GM12878 (cell line): ENCODE measurements at regions not wholly inside any gene's neighbourhood (a gene's known extent, or its start where the extent isn't known, plus 50 kb on each side); places are given as distances from the start of the nearest gene placed in this dataset.

Experiments
- ATAC-seq: fragments of 200-7000 bp; cut with Tn5 transposase; 3 replicates; pipeline ENCODE4 v1.9.1; 2020; ENCODE audit warnings: mild to moderate bottlenecking, moderate library complexity
- BruUV-seq: library from RNA; stranded (reverse); fragments of 400-500 nt; replicated peaks from 2 replicates; lab custom pipeline; 2021; lab: Mats Ljungman, UMichigan
- CTCF ChIA-PET: fragments of 300-600 bp; sonication (Branson Sonifier 250); formaldehyde crosslinking; extraction: SDS; loops from one replicate; lab custom pipeline; 2021; ENCODE audit warnings: inconsistent platforms; lab: Yijun Ruan, JAX
- POLR2A ChIA-PET: fragments of 350-600 bp; formaldehyde crosslinking; extraction: SDS; loops from one replicate; lab custom pipeline; 2021; ENCODE audit warnings: inconsistent platforms; lab: Charles Lee
- RAD21 ChIA-PET: fragments of 300-600 bp; sonication (Branson Sonifier 250); formaldehyde crosslinking; loops from one replicate; lab custom pipeline; 2023; ENCODE audit warnings: antibody characterized with exemption; ENCODE audit not compliant: unreplicated experiment; lab: Charles Lee
- SMC1A ChIA-PET: fragments of 300-600 bp; sonication (Branson Sonifier 250); formaldehyde crosslinking; loops from one replicate; lab custom pipeline; 2023; ENCODE audit not compliant: unreplicated experiment, uncharacterized antibody; lab: Charles Lee
- DNase-seq: peaks from one replicate; pipeline ENCODE4 v3.0.0-alpha.2; 2011; ENCODE audit warnings: low read depth, low spot score
- FAIRE-seq: peaks from 3 replicates; lab custom pipeline; 2011; peaks lifted over from hg19 to GRCh38; lab: Jason Lieb, UNC
- H2AFZ ChIP-seq: 2 replicates; pipeline ENCODE4 v1.6.0; 2011; ENCODE audit warnings: low read depth, low read length, control low read depth; ENCODE audit not compliant: control insufficient read depth
- H3K27ac ChIP-seq: 2 replicates; pipeline ENCODE4 v1.5.1; 2011; ENCODE audit warnings: control low read depth; ENCODE audit not compliant: control insufficient read depth, insufficient read depth
- H3K27me3 ChIP-seq, 2 experiments: replicated peaks in 1 of 2; 2 replicates each; pipeline versions ENCODE4 v1.6.0 to v1.6.1; 2011; ENCODE audit warnings: low read length in 1 of 2; ENCODE audit not compliant: control insufficient read depth in 2 of 2, insufficient read depth in 2 of 2
- H3K36me3 ChIP-seq, 2 experiments: 2 replicates each; pipeline ENCODE4 v1.5.1; 2011; ENCODE audit warnings: low read length in 1 of 2; ENCODE audit not compliant: control insufficient read depth in 2 of 2, insufficient read depth in 2 of 2
- H3K4me1 ChIP-seq: 2 replicates; pipeline ENCODE4 v1.6.1; 2011; ENCODE audit warnings: mild to moderate bottlenecking, low read length, moderate library complexity, mixed read lengths; ENCODE audit not compliant: control insufficient read depth, insufficient read depth
- H3K4me2 ChIP-seq: 2 replicates; pipeline ENCODE4 v1.6.0; 2011; ENCODE audit warnings: control low read depth; ENCODE audit not compliant: control insufficient read depth, insufficient read depth
- H3K4me3 ChIP-seq: fragments of 200-600 bp; sonication (generic); 2 replicates; pipeline ENCODE4 v1.5.1; 2016
- H3K79me2 ChIP-seq: 2 replicates; pipeline ENCODE4 v1.6.0; 2011; ENCODE audit warnings: low read length; ENCODE audit not compliant: control insufficient read depth, insufficient read depth
- H3K9ac ChIP-seq: 2 replicates; pipeline ENCODE4 v1.8.0; 2011; ENCODE audit warnings: low read length, control low read depth, mixed read lengths; ENCODE audit not compliant: control insufficient read depth, insufficient read depth
- H3K9me3 ChIP-seq: replicated peaks from 3 replicates; pipeline ENCODE4 v1.5.1; 2011; ENCODE audit warnings: mild to moderate bottlenecking, low read length; ENCODE audit not compliant: control insufficient read depth, insufficient read depth
- H4K20me1 ChIP-seq: 2 replicates; pipeline ENCODE4 v1.6.0; 2011; ENCODE audit not compliant: control insufficient read depth, insufficient read depth
- ATF2 ChIP-seq: IDR thresholded peaks from 2 replicates; pipeline ENCODE4 v1.6.1; 2012; ENCODE audit warnings: low read length, inconsistent platforms
- IKZF1 ChIP-seq: fragments of 450-650 bp; conservative IDR thresholded peaks from 2 replicates; pipeline ENCODE4 v1.6.1; 2017; ENCODE audit warnings: antibody characterized with exemption, mild to moderate bottlenecking
- JUND ChIP-seq: IDR thresholded peaks from 2 replicates; pipeline ENCODE4 v1.6.1; 2012; ENCODE audit warnings: low read depth, mild to moderate bottlenecking, low read length, improper control_type of control experiment, moderate library complexity
- NFYB ChIP-seq: IDR thresholded peaks from 2 replicates; pipeline ENCODE4 v1.6.1; 2011; ENCODE audit warnings: low read depth, mild to moderate bottlenecking, low read length, improper control_type of control experiment, moderate library complexity; ENCODE audit not compliant: insufficient read depth
- NKRF ChIP-seq: fragments of 450-650 bp; conservative IDR thresholded peaks from 2 replicates; pipeline ENCODE4 v1.6.1; 2017; ENCODE audit warnings: mild to moderate bottlenecking, moderate library complexity
- POLR2A ChIP-seq: IDR thresholded peaks from 2 replicates; pipeline ENCODE4 v1.6.1; 2011; ENCODE audit warnings: low read depth, mild to moderate bottlenecking, low read length
- RAD51 ChIP-seq: fragments of 450-650 bp; IDR thresholded peaks from 2 replicates; pipeline ENCODE4 v1.6.1; 2016; ENCODE audit warnings: moderate library complexity, mild to moderate bottlenecking, inconsistent platforms
- SMARCA5 ChIP-seq: fragments of 450-650 bp; IDR thresholded peaks from 2 replicates; pipeline ENCODE4 v1.6.1; 2017; ENCODE audit warnings: mild to moderate bottlenecking
- SREBF1 ChIP-seq: IDR thresholded peaks from 2 replicates; pipeline ENCODE4 v1.6.1; 2012; ENCODE audit warnings: mild to moderate bottlenecking, low read length
- SREBF2 ChIP-seq: IDR thresholded peaks from 2 replicates; pipeline ENCODE4 v1.6.1; 2012; ENCODE audit warnings: mild to moderate bottlenecking, low read length
- ZNF207 ChIP-seq: fragments of 450-650 bp; IDR thresholded peaks from 2 replicates; pipeline ENCODE4 v1.6.1; 2014; ENCODE audit warnings: antibody characterized with exemption, mild to moderate bottlenecking, borderline replicate concordance
- ZNF384 ChIP-seq: IDR thresholded peaks from 2 replicates; pipeline ENCODE4 v1.6.1; 2012; ENCODE audit warnings: low read depth, mild to moderate bottlenecking, low read length, improper control_type of control experiment, borderline replicate concordance
- WGBS: methylation state at CpG from one replicate; pipeline ENCODE4 v1.1.6; 2016; ENCODE audit warnings: low lambda C conversion rate; ENCODE audit not compliant: insufficient replicate concordance, insufficient coverage; ENCODE audit errors: missing lambda C conversion rate; 5-methylcytosine and 5-hydroxymethylcytosine counted together
- in situ Hi-C: fragments of 300-500 bp; cut with MboI; formaldehyde crosslinking; loops from 9 replicates; pipeline ENCODE4 v1.14.3; 2018; ENCODE audit warnings: mixed read lengths
- intact Hi-C: fragments of 100-400 bp; cut with micrococcal nuclease; formaldehyde crosslinking; loops from one replicate; pipeline ENCODE4 v1.14.2; 2022; ENCODE audit not compliant: unreplicated experiment
- TF ChIP-seq, protein P1 (sequence below): IDR thresholded peaks from 2 replicates; pipeline ENCODE4 v1.6.1; 2011; ENCODE audit warnings: low read depth, low read length, improper control_type of control experiment, borderline replicate concordance

DNA sequence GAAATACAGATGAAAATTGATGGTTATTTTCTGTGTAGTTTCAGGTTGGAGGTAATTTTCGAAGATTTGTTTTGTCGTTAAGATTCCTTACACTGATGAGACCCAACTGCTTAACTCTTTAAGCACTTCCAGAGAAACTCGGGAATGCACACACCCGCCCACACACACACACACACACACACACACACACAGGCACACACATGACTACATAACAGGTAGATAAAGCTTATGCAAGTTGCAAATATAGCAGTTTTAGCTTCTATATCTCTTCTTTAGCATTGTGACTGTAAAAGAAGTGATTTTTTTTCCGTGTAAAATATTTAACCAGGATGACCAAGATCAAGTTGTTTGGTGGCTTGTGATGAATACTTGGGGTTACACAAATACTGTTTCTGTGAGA lies 294.9 kb upstream of the NR2F2 start:
- SMC1A ChIA-PET, result interaction anchor here (0.8 to 4.0 kb wide), 15 partner anchors 13 to 776 kb away, joined by 3 to 21 read pairs (median 4); no protein-coding TSS in a partner anchor
- Histone ChIP-seq H3K36me3 (no peaks in the 10 kb centered on the region), H3K27me3 (no peaks in the 10 kb centered on the region), H2AFZ (no peak overlapping the region), H3K4me3 (no peak overlapping the region), H3K4me2 (no peak overlapping the region), H3K4me1 (peaks cover 26% of the 10 kb centered on the region), H3K9ac (no peak overlapping the region), H3K9me3 (peaks cover 3% of the 10 kb centered on the region), H3K27ac (no peak overlapping the region), H3K79me2 (no peaks in the 10 kb centered on the region), H4K20me1 (no peaks in the 10 kb centered on the region)
- DNase-seq, result no peak
- CTCF ChIA-PET, result interaction anchor here (0.6 to 1.6 kb wide), 3 partner anchors 199 to 781 kb away, joined by 3 to 4 read pairs (median 3); no protein-coding TSS in a partner anchor
- POLR2A ChIA-PET, result interaction anchor here (1.1 kb wide), 1 partner anchor 23 kb away, joined by 4 read pairs; no protein-coding TSS in a partner anchor
- in situ Hi-C loops (no loop called here), intact Hi-C loops (loop anchor here (5.0 kb wide), 2 partner anchors 168 to 778 kb away; no protein-coding TSS in a partner anchor)
- FAIRE-seq, result no peak
- BruUV-seq, result no TSS peak
- ATAC-seq, result no peak
- no peak for TF ChIP-seq SREBF2
- TF ChIP-seq ZNF207, result no peak
- no peak for TF ChIP-seq RAD51
- no peak for TF ChIP-seq SREBF1
- no peak for TF ChIP-seq NKRF
- no peak for TF ChIP-seq IKZF1
- TF ChIP-seq ZNF384, result no peak
- TF ChIP-seq SMARCA5, result no peak
- TF ChIP-seq NFYB, result no peak
- TF ChIP-seq POLR2A, result no peak
- TF ChIP-seq ATF2, result no peak
- no peak for TF ChIP-seq JUND
- TF ChIP-seq, protein P1, sequence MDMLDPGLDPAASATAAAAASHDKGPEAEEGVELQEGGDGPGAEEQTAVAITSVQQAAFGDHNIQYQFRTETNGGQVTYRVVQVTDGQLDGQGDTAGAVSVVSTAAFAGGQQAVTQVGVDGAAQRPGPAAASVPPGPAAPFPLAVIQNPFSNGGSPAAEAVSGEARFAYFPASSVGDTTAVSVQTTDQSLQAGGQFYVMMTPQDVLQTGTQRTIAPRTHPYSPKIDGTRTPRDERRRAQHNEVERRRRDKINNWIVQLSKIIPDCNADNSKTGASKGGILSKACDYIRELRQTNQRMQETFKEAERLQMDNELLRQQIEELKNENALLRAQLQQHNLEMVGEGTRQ, result no peak
- WGBS, result 69% methylated on average over 5 of the region's 5 CpGs
- RAD21 ChIA-PET, result interaction anchor here (0.9 to 4.8 kb wide), 7 partner anchors 8 to 291 kb away, joined by 3 to 15 read pairs (median 3); no protein-coding TSS in a partner anchor
